KMS-11 (cell line): ENCODE measurements at regions not wholly inside any gene's neighbourhood (a gene's known extent, or its start where the extent isn't known, plus 50 kb on each side); places are given as distances from the start of the nearest gene placed in this dataset.

ENCODE experiments used
- H2AFZ ChIP-seq: fragments of 200-600 bp; sonication (generic); 2 replicates; pipeline ENCODE4 v1.6.1; 2016; ENCODE audit warnings: antibody characterized with exemption, mixed run types, low read depth
- H3K27ac ChIP-seq: fragments of 200-600 bp; sonication (generic); 2 replicates; pipeline ENCODE4 v1.6.1; 2016; ENCODE audit warnings: mild to moderate bottlenecking, mixed run types
- H3K27me3 ChIP-seq: fragments of 200-600 bp; sonication (generic); 2 replicates; pipeline ENCODE4 v1.6.1; 2017; ENCODE audit warnings: mild to moderate bottlenecking, low read depth, mixed run types, moderate library complexity; ENCODE audit not compliant: insufficient read depth
- H3K36me3 ChIP-seq: fragments of 200-600 bp; sonication (generic); 2 replicates; pipeline ENCODE4 v1.6.1; 2017; ENCODE audit warnings: mild to moderate bottlenecking, mixed run types; ENCODE audit not compliant: insufficient read depth
- H3K4me1 ChIP-seq: fragments of 200-600 bp; sonication (generic); 2 replicates; pipeline ENCODE4 v1.6.1; 2016; ENCODE audit warnings: mild to moderate bottlenecking, low read depth, mixed run types; ENCODE audit not compliant: poor library complexity, severe bottlenecking
- H3K4me2 ChIP-seq: fragments of 200-600 bp; sonication (generic); 2 replicates; pipeline ENCODE4 v1.7.0; 2016; ENCODE audit warnings: mild to moderate bottlenecking, mixed run types
- H3K4me3 ChIP-seq: fragments of 200-600 bp; sonication (generic); IDR thresholded peaks from 2 replicates; pipeline ENCODE4 v1.6.1; 2017; ENCODE audit warnings: low read depth, low read length, mixed read lengths; ENCODE audit not compliant: insufficient read depth
- H3K79me2 ChIP-seq: fragments of 200-600 bp; sonication (generic); 2 replicates; pipeline ENCODE4 v1.6.1; 2016; ENCODE audit warnings: low read depth, mixed run types; ENCODE audit not compliant: insufficient read depth
- H3K9ac ChIP-seq: fragments of 200-600 bp; sonication (generic); 2 replicates; pipeline ENCODE4 v1.6.1; 2016; ENCODE audit warnings: mild to moderate bottlenecking, mixed run types
- H4K20me1 ChIP-seq: fragments of 200-600 bp; sonication (generic); 2 replicates; pipeline ENCODE4 v1.6.1; 2016; ENCODE audit warnings: mild to moderate bottlenecking, mixed run types; ENCODE audit not compliant: insufficient read depth
- CTCF ChIP-seq: fragments of 200-600 bp; sonication (generic); conservative IDR thresholded peaks from 2 replicates; pipeline ENCODE4 v1.6.1; 2017; ENCODE audit warnings: low read depth, mild to moderate bottlenecking, antibody characterized with exemption, low read length, moderate library complexity, mixed read lengths

DNA sequence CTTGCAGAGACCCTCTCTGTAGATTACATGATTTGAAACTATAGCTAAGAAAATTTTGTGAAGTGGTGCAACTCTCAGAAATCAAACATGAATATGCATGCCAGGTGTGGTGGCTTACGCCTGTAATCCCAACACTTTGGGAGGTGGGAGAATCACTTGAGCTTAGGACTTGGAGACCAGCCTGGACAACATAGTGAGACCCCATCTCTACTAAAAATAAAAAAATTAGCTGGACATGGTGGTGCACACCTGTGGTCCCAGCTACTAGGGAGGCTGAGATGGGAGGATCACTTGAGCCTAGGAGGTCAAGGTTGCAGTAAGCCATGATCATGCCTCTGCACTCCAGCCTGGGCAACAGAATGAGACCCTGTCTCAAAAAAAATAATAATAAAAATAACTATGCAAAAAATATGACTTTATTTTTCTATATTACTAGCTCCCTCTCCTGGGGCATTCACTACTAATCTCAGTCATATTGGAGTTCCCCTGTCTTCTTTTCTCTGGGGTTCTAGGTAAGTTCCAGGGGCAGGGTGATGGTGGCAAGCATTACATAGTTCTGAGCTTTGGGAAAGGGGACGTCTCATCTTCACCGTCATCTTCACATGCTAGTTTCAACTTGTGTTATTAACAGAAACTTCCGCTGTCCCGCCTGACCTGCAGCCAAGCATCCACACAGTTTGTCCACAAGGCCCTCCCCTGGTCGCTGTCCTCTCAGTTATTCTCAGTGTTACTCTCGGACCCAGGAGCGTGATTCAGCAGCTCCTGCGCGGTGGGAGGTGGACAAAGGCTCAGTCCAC, 96.8 kb upstream of the MBOAT2 start:
- no peaks in the 10 kb centered on the region for H4K20me1 ChIP-seq
- H3K27me3 ChIP-seq: no peaks in the 10 kb centered on the region
- no peak overlapping the region for H3K4me3 ChIP-seq
- no peak overlapping the region for H2AFZ ChIP-seq
- H3K9ac ChIP-seq: no peak overlapping the region
- H3K36me3 ChIP-seq: no peaks in the 10 kb centered on the region
- H3K79me2 ChIP-seq: no peaks in the 10 kb centered on the region
- no peaks in the 10 kb centered on the region for H3K4me1 ChIP-seq
- H3K27ac ChIP-seq: no peak overlapping the region
- TF ChIP-seq CTCF: no peak
- H3K4me2 ChIP-seq: no peak overlapping the region

GRCh38 chr2:9099341-9099751, 95.9 kb upstream of the MBOAT2 start:
- Histone ChIP-seq H2AFZ (no peak overlapping the region), H3K27ac (no peak overlapping the region), H3K4me1 (no peaks in the 10 kb centered on the region), H3K9ac (no peak overlapping the region), H3K4me2 (no peak overlapping the region), H3K27me3 (no peaks in the 10 kb centered on the region), H3K36me3 (no peaks in the 10 kb centered on the region), H3K79me2 (no peaks in the 10 kb centered on the region), H4K20me1 (no peaks in the 10 kb centered on the region), H3K4me3 (no peak overlapping the region)
- TF ChIP-seq CTCF: no peak

DNA sequence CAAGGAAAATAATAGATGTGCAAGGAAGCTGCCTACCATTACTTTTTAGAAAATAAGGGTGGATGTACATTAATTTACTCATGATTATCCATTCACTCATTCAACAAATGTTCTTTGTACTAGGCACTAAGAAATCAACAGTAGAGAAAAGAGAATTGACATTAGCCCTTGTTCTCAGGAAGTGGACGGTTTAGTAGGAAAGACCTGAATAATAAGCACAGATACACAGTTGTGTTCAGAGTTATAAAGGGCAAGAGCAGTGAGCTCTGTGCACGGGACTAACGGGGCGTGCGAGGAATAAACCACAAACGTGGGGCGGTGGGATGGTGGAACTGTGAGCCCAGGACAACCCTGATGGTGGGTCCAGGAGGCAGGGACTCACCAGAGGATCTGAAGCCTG, 94.4 kb upstream of the MBOAT2 start:
- H2AFZ ChIP-seq: no peak overlapping the region
- no peak overlapping the region for H3K27ac ChIP-seq
- no peaks in the 10 kb centered on the region for H3K79me2 ChIP-seq
- no peak overlapping the region for H3K9ac ChIP-seq
- H3K4me1 ChIP-seq: no peaks in the 10 kb centered on the region
- no peak overlapping the region for H3K4me3 ChIP-seq
- no peak overlapping the region for H3K4me2 ChIP-seq
- no peaks in the 10 kb centered on the region for H3K27me3 ChIP-seq
- TF ChIP-seq CTCF: no peak
- H4K20me1 ChIP-seq: no peaks in the 10 kb centered on the region
- no peaks in the 10 kb centered on the region for H3K36me3 ChIP-seq

- Histone ChIP-seq H3K27me3 (no peaks in the 10 kb centered on the region), H2AFZ (no peak overlapping the region), H3K36me3 (no peaks in the 10 kb centered on the region), H3K4me3 (no peak overlapping the region), H3K4me2 (no peak overlapping the region), H4K20me1 (no peaks in the 10 kb centered on the region), H3K79me2 (no peaks in the 10 kb centered on the region), H3K9ac (no peak overlapping the region), H3K4me1 (no peaks in the 10 kb centered on the region), H3K27ac (no peak overlapping the region)
- no peak for TF ChIP-seq CTCF
Measured at GRCh38 chr2:9097239-9097638, 93.8 kb upstream of the MBOAT2 start.
